ENCODE measurements at regions not wholly inside any gene's neighbourhood (a gene's known extent, or its start where the extent isn't known, plus 50 kb on each side); places are given as distances from the start of the nearest gene placed in this dataset.

- Mint-ChIP-seq H3K27ac (ENCODE audit: unreplicated experiment) (no peak overlapping the region), H3K4me1 (ENCODE audit: low read depth) (peaks cover 12% of the 10 kb centered on the region), H3K4me3 (ENCODE audit: unreplicated experiment) (no peak overlapping the region), H3K9me3 (ENCODE audit: low read depth) (no peaks in the 10 kb centered on the region), H3K36me3 (ENCODE audit: low read depth) (no peaks in the 10 kb centered on the region), H3K27me3 (ENCODE audit: low read depth) (no peaks in the 10 kb centered on the region)
- no peak for TF ChIP-seq CTCF (IDR thresholded peaks at IDR 0.05)
- no peak for DNase-seq (ENCODE audit: low spot score)
Observed at GRCh38 chr2:19219060-19219459, 139.4 kb downstream of the OSR1 start.

- Mint-ChIP-seq H3K4me1 (ENCODE audit: low read depth) (peaks cover 12% of the 10 kb centered on the region), H3K4me3 (ENCODE audit: unreplicated experiment) (no peak overlapping the region), H3K9me3 (ENCODE audit: low read depth) (no peaks in the 10 kb centered on the region), H3K36me3 (ENCODE audit: low read depth) (no peaks in the 10 kb centered on the region), H3K27me3 (ENCODE audit: low read depth) (peaks cover 1% of the 10 kb centered on the region), H3K27ac (ENCODE audit: unreplicated experiment) (no peak overlapping the region)
- TF ChIP-seq CTCF (IDR thresholded peaks at IDR 0.05), result no peak
- DNase-seq (ENCODE audit: low spot score), result no peak
Observed at GRCh38 chr2:19218166-19218565, 140.3 kb downstream of the OSR1 start.

- Mint-ChIP-seq H3K36me3 (ENCODE audit: low read depth) (no peaks in the 10 kb centered on the region), H3K4me3 (ENCODE audit: unreplicated experiment) (no peak overlapping the region), H3K9me3 (ENCODE audit: low read depth) (no peaks in the 10 kb centered on the region), H3K27ac (ENCODE audit: unreplicated experiment) (no peak overlapping the region), H3K4me1 (ENCODE audit: low read depth) (peaks cover 12% of the 10 kb centered on the region), H3K27me3 (ENCODE audit: low read depth) (peaks cover 3% of the 10 kb centered on the region)
- no peak for TF ChIP-seq CTCF (IDR thresholded peaks at IDR 0.05)
- DNase-seq (ENCODE audit: low spot score), result no peak
Observed at GRCh38 chr2:19216676-19217602, 141.5 kb downstream of the OSR1 start.

GRCh38 chr2:19216238-19216637, 142.2 kb downstream of the OSR1 start:
- H3K36me3 Mint-ChIP-seq (ENCODE audit: low read depth), result no peaks in the 10 kb centered on the region
- H3K27me3 Mint-ChIP-seq (ENCODE audit: low read depth), result peaks cover 3% of the 10 kb centered on the region
- H3K27ac Mint-ChIP-seq (ENCODE audit: unreplicated experiment), result no peak overlapping the region
- H3K4me3 Mint-ChIP-seq (ENCODE audit: unreplicated experiment), result no peak overlapping the region
- H3K9me3 Mint-ChIP-seq (ENCODE audit: low read depth), result peaks cover 2% of the 10 kb centered on the region
- H3K4me1 Mint-ChIP-seq (ENCODE audit: low read depth), result peaks cover 12% of the 10 kb centered on the region
- no peak for DNase-seq (ENCODE audit: low spot score)
- TF ChIP-seq CTCF (IDR thresholded peaks at IDR 0.05), result no peak

- Mint-ChIP-seq H3K27me3 (ENCODE audit: low read depth) (peaks cover 3% of the 10 kb centered on the region), H3K27ac (ENCODE audit: unreplicated experiment) (no peak overlapping the region), H3K4me1 (ENCODE audit: low read depth) (peaks cover 11% of the 10 kb centered on the region), H3K36me3 (ENCODE audit: low read depth) (no peaks in the 10 kb centered on the region), H3K4me3 (ENCODE audit: unreplicated experiment) (no peak overlapping the region), H3K9me3 (ENCODE audit: low read depth) (peaks cover 3% of the 10 kb centered on the region)
- no peak for TF ChIP-seq CTCF (IDR thresholded peaks at IDR 0.05)
- no peak for DNase-seq (ENCODE audit: low spot score)
Observed at GRCh38 chr2:19214682-19215391, 143.6 kb downstream of the OSR1 start.
